HG02798 (cell line): ENCODE measurements at regions not wholly inside any gene's neighbourhood (a gene's known extent, or its start where the extent isn't known, plus 50 kb on each side); places are given as distances from the start of the nearest gene placed in this dataset.
"Not testable (repeated sequence)": the region's sequence is repeated elsewhere in the genome, so short reads cannot be mapped to it uniquely, and the experiment has no call there.

Experiments used
- ATAC-seq: cut with Tn5 transposase; IDR thresholded peaks from one replicate; pipeline ENCODE4 v1.9.1; 2021; ENCODE audit warnings: mild to moderate bottlenecking; ENCODE audit not compliant: unreplicated experiment, poor library complexity

- no peak for ATAC-seq
Measured at GRCh38 chr16:88309908-88310265, 72.9 kb upstream of the ZNF469 start.

- ATAC-seq = no peak
Measured at GRCh38 chr16:88310796-88311605, 71.8 kb upstream of the ZNF469 start.

GRCh38 chr16:88311860-88312259, 70.9 kb upstream of the ZNF469 start:
- not testable (repeated sequence) for ATAC-seq

- no peak for ATAC-seq
Measured at GRCh38 chr16:88312732-88313131, 70.0 kb upstream of the ZNF469 start.

GRCh38 chr16:88314991-88315542, 67.7 kb upstream of the ZNF469 start:
- ATAC-seq = no peak

- no peak for ATAC-seq
Measured at GRCh38 chr16:88315543-88316105, 67.1 kb upstream of the ZNF469 start.

GRCh38 chr16:88316151-88316550, 66.6 kb upstream of the ZNF469 start:
- no peak for ATAC-seq

- no peak for ATAC-seq
Measured at GRCh38 chr16:88316941-88317612, 65.7 kb upstream of the ZNF469 start.

GRCh38 chr16:88317613-88317965, 65.2 kb upstream of the ZNF469 start:
- ATAC-seq = no peak

GRCh38 chr16:88318051-88318450, 64.7 kb upstream of the ZNF469 start:
- no peak for ATAC-seq

GRCh38 chr16:88318521-88318920, 64.2 kb upstream of the ZNF469 start:
- no peak for ATAC-seq

GRCh38 chr16:88319116-88319965, 63.4 kb upstream of the ZNF469 start:
- ATAC-seq = no peak

- no peak for ATAC-seq
Measured at GRCh38 chr16:88320947-88321634, 61.7 kb upstream of the ZNF469 start.

- ATAC-seq = no peak
Measured at GRCh38 chr16:88321635-88322499, 60.9 kb upstream of the ZNF469 start.

GRCh38 chr16:88322500-88322970, 60.2 kb upstream of the ZNF469 start:
- ATAC-seq = no peak

- no peak for ATAC-seq
Measured at GRCh38 chr16:88323041-88323440, 59.7 kb upstream of the ZNF469 start.

- ATAC-seq = no peak
Measured at GRCh38 chr16:88323546-88324330, 59.0 kb upstream of the ZNF469 start.

GRCh38 chr16:88325087-88325750, 57.5 kb upstream of the ZNF469 start:
- ATAC-seq = no peak
